K562 (cell line): ENCODE measurements at regions not wholly inside any gene's neighbourhood (a gene's known extent, or its start where the extent isn't known, plus 50 kb on each side); places are given as distances from the start of the nearest gene placed in this dataset.

Experiments
- ATAC-seq: fragments of 200-7000 bp; cut with Tn5 transposase; 3 replicates; pipeline ENCODE4 v1.9.1; 2020; ENCODE audit warnings: moderate library complexity
- BruUV-seq: library from RNA; stranded (reverse); fragments of 400-500 nt; replicated peaks from 2 replicates; lab custom pipeline; 2021; lab: Mats Ljungman, UMichigan
- CTCF ChIA-PET: fragments of 300-600 bp; formaldehyde crosslinking; extraction: SDS; loops from one replicate; lab custom pipeline; 2021; ENCODE audit warnings: low intra/inter-chr PET ratio; lab: Yijun Ruan, JAX
- POLR2A ChIA-PET: fragments of 300-600, 350-650 bp; sonication (Branson Sonifier 250); formaldehyde crosslinking; extraction: SDS; loops from one replicate; lab custom pipeline; 2021; ENCODE audit warnings: antibody characterized with exemption, inconsistent platforms; lab: Yijun Ruan, JAX
- DNase-seq, 4 experiments: peaks; one replicate each; pipeline versions ENCODE4 v3.0.0 to v3.0.0-alpha.2; 2011 to 2018; ENCODE audit warnings: low spot score in 3 of 4, mixed read lengths in 3 of 4; ENCODE audit errors: extremely low read depth in 1 of 4
- FAIRE-seq: peaks from 2 replicates; lab custom pipeline; 2011; peaks lifted over from hg19 to GRCh38; lab: Jason Lieb, UNC
- H2AFZ ChIP-seq: 2 replicates; pipeline ENCODE4 v1.6.0; 2011; ENCODE audit warnings: low read depth, low read length, control low read depth, inconsistent platforms
- H3K27ac ChIP-seq: fragments of 200-600 bp; 3 replicates; pipeline ENCODE4 v1.8.0; 2011; ENCODE audit warnings: low read depth, mild to moderate bottlenecking, control low read depth, inconsistent platforms, low read length, moderate library complexity, mixed read lengths; ENCODE audit errors: extremely low read depth
- H3K27me3 ChIP-seq, 2 experiments: fragments of 300-600 bp in 1 of 2; 2 replicates in 1 of 2; 3 replicates in 1 of 2; pipeline versions ENCODE4 v1.6.0 to v1.8.0; 2011; ENCODE audit warnings: inconsistent platforms in 2 of 2, low read length in 2 of 2, mild to moderate bottlenecking in 1 of 2, mixed read lengths in 1 of 2, moderate library complexity in 1 of 2; ENCODE audit not compliant: control insufficient read depth in 2 of 2, insufficient read depth in 2 of 2
- H3K36me3 ChIP-seq: fragments of 300-600 bp; 3 replicates; pipeline ENCODE4 v1.8.0; 2011; ENCODE audit warnings: mild to moderate bottlenecking, low read length, inconsistent platforms; ENCODE audit not compliant: control insufficient read depth, insufficient read depth
- H3K4me1 ChIP-seq, 2 experiments: fragments of 200-600 bp in 1 of 2; replicated peaks in 1 of 2; 2 replicates in 1 of 2; 3 replicates in 1 of 2; pipeline versions ENCODE4 v1.5.1 to v1.8.0; 2011; ENCODE audit warnings: inconsistent platforms in 2 of 2, low read length in 2 of 2, mild to moderate bottlenecking in 1 of 2, mixed read lengths in 1 of 2, moderate library complexity in 1 of 2; ENCODE audit not compliant: control insufficient read depth in 2 of 2, insufficient read depth in 2 of 2
- H3K4me2 ChIP-seq: 2 replicates; pipeline ENCODE4 v1.6.1; 2011; ENCODE audit warnings: low read length, control low read depth, inconsistent platforms, mixed read lengths; ENCODE audit not compliant: insufficient read depth
- H3K4me3 ChIP-seq: fragments of 200-600 bp; sonication (generic), shearing (Covaris generic); 2 replicates; pipeline ENCODE4 v1.5.1; 2016; ENCODE audit warnings: control low read depth, inconsistent platforms
- H3K79me2 ChIP-seq: fragments of 200-600 bp; 3 replicates; pipeline ENCODE4 v1.8.0; 2011; ENCODE audit warnings: low read length, inconsistent platforms; ENCODE audit not compliant: control insufficient read depth, insufficient read depth
- H3K9ac ChIP-seq, 2 experiments: 2 replicates each; pipeline versions ENCODE4 v1.6.0 to v1.6.1; 2011; ENCODE audit warnings: low read depth in 2 of 2, low read length in 2 of 2, control low read depth in 1 of 2, inconsistent platforms in 1 of 2, mild to moderate bottlenecking in 1 of 2, mixed read lengths in 1 of 2; ENCODE audit not compliant: insufficient read depth in 1 of 2
- H3K9me1 ChIP-seq: one replicate; pipeline ENCODE4 v1.6.0; 2011; ENCODE audit warnings: inconsistent platforms, mild to moderate bottlenecking, low read length, moderate library complexity; ENCODE audit not compliant: control insufficient read depth, insufficient read depth
- H3K9me3 ChIP-seq: replicated peaks from 2 replicates; pipeline ENCODE4 v1.5.1; 2011; ENCODE audit warnings: low read depth, low read length, inconsistent platforms; ENCODE audit not compliant: control insufficient read depth, insufficient read depth
- H4K20me1 ChIP-seq: replicated peaks from 2 replicates; pipeline ENCODE4 v1.6.1; 2011; ENCODE audit warnings: low read length, inconsistent platforms, mixed read lengths; ENCODE audit not compliant: control insufficient read depth, insufficient read depth
- COPS2 ChIP-seq: fragments of 450-650 bp; conservative IDR thresholded peaks from 2 replicates; pipeline ENCODE4 v1.6.1; 2016; ENCODE audit warnings: mild to moderate bottlenecking, moderate library complexity
- GATA2 ChIP-seq: sonication (generic); formaldehyde crosslinking; IDR thresholded peaks from 2 replicates; pipeline ENCODE4 v1.4.0; 2020; ENCODE audit warnings: mild to moderate bottlenecking, missing genetic modification reagents
- HDAC8 ChIP-seq: fragments of 450-650 bp; IDR thresholded peaks from 2 replicates; pipeline ENCODE4 v1.6.1; 2016; ENCODE audit warnings: mild to moderate bottlenecking, missing genetic modification characterization, moderate library complexity, missing compliant biosample characterization
- ILK ChIP-seq: fragments of 450-650 bp; IDR thresholded peaks from 2 replicates; pipeline ENCODE4 v1.6.1; 2016; ENCODE audit warnings: missing genetic modification characterization, low read depth, mild to moderate bottlenecking, missing compliant biosample characterization, moderate library complexity, borderline replicate concordance
- RBM14 ChIP-seq: fragments of 200-400 bp; formaldehyde crosslinking; IDR thresholded peaks from 2 replicates; pipeline ENCODE4 v1.6.1; 2018; ENCODE audit warnings: low read depth, mild to moderate bottlenecking, low read length, moderate library complexity, borderline replicate concordance; ENCODE audit not compliant: insufficient read depth
- SP1 ChIP-seq: sonication (generic); formaldehyde crosslinking; IDR thresholded peaks from 2 replicates; pipeline ENCODE4 v1.8.1; 2022; ENCODE audit warnings: mild to moderate bottlenecking, missing genetic modification reagents
- ZKSCAN1 ChIP-seq: fragments of 150-350 bp; IDR thresholded peaks from 2 replicates; pipeline ENCODE4 v1.6.1; 2016; ENCODE audit warnings: low read depth, low read length
- WGBS: fragments of 100-300 bp; shearing (Covaris generic); methylation state at CpG from one replicate; pipeline ENCODE4 v1.1.6; 2016; ENCODE audit warnings: low coverage, mixed read lengths; ENCODE audit not compliant: insufficient coverage; ENCODE audit errors: missing lambda C conversion rate; 5-methylcytosine and 5-hydroxymethylcytosine counted together
- in situ Hi-C: fragments of 300-500 bp; cut with MboI; formaldehyde crosslinking; loops from 4 replicates; pipeline ENCODE4 v1.15.0; 2018; ENCODE audit warnings: inconsistent platforms, mixed read lengths
- intact Hi-C: fragments of 100-400 bp; cut with micrococcal nuclease; formaldehyde crosslinking; loops from 2 replicates; pipeline ENCODE4 v1.14.2; 2022
- TF ChIP-seq, protein P1 (sequence below), 2 experiments: IDR thresholded peaks; 2 replicates each; pipeline ENCODE4 v1.6.1; 2011; ENCODE audit warnings: borderline replicate concordance in 1 of 2, control low read depth in 1 of 2, low read depth in 1 of 2, low read length in 1 of 2, mild to moderate bottlenecking in 1 of 2, mixed read lengths in 1 of 2, moderate library complexity in 1 of 2; ENCODE audit not compliant: insufficient read depth in 1 of 2, insufficient read length in 1 of 2, poor library complexity in 1 of 2, severe bottlenecking in 1 of 2; ENCODE audit errors: extremely low read depth in 1 of 2
- TF ChIP-seq, protein P2 (sequence below): fragments of 250-450 bp; sonication (Bioruptor Pico); IDR thresholded peaks from 2 replicates; pipeline ENCODE4 v1.5.0; 2020; ENCODE audit warnings: mild to moderate bottlenecking
- TF ChIP-seq, protein P3 (sequence below): fragments of 450-650 bp; formaldehyde crosslinking; IDR thresholded peaks from 2 replicates; pipeline ENCODE4 v1.4.0; 2022; ENCODE audit warnings: missing genetic modification characterization
- TF ChIP-seq, protein P4 (sequence below), 3 experiments: fragments of 200-800 bp in 1 of 3; fragments of 250-450 bp in 1 of 3; fragments of 450-650 bp in 1 of 3; sonication (Bioruptor Pico) in 1 of 3; sonication (Bioruptor generic) in 1 of 3; formaldehyde crosslinking in 1 of 3; IDR thresholded peaks; 2 replicates each; pipeline versions ENCODE4 v1.6.1 to v1.8.0; 2016 to 2022; ENCODE audit warnings: mild to moderate bottlenecking in 2 of 3, missing genetic modification characterization in 2 of 3, missing compliant biosample characterization in 1 of 3, moderate library complexity in 1 of 3
- TF ChIP-seq, protein P5 (sequence below): fragments of 200-800 bp; sonication (Bioruptor generic); IDR thresholded peaks from 2 replicates; pipeline ENCODE4 v1.6.1; 2017; ENCODE audit warnings: missing genetic modification characterization, missing compliant biosample characterization

DNA sequence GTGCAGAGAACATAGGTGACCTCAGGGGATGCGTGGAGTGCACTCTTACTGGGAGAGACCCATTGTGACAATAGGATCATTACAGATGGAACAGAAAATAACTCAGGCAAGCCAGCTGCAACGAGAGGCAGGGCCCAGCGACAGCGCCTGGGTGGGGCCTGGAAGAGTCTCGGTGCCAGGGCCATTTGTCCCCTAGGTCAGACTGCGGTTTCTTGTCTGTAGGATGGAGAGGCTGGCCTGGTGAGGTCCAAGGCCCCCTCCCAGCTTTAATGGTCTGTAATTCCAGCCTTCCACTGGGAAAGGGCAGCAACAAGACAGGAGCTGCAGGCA is 208.6 kb upstream of the APCDD1 start:
- DNase-seq = no peak
- peaks cover 46 to 51% of the 10 kb centered on the region in 2 experiments for H3K27me3 ChIP-seq
- no peaks in the 10 kb centered on the region for H3K9me1 ChIP-seq
- no peak overlapping the region for H3K27ac ChIP-seq
- no peaks in the 10 kb centered on the region for H4K20me1 ChIP-seq
- no peak overlapping the region for H2AFZ ChIP-seq
- ChIA-PET CTCF (no interaction called here), POLR2A (no interaction called here)
- H3K4me3 ChIP-seq = no peak overlapping the region
- intact Hi-C loops = loop anchor here (10.0 kb wide), 1 partner anchor 271 kb away; no protein-coding TSS in a partner anchor
- in situ Hi-C loops = no loop called here
- TF ChIP-seq, protein P1, sequence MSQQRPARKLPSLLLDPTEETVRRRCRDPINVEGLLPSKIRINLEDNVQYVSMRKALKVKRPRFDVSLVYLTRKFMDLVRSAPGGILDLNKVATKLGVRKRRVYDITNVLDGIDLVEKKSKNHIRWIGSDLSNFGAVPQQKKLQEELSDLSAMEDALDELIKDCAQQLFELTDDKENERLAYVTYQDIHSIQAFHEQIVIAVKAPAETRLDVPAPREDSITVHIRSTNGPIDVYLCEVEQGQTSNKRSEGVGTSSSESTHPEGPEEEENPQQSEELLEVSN (IDR thresholded peaks at IDR 0.05; ENCODE audit: borderline replicate concordance in 1 of 2, extremely low read depth in 1 of 2, insufficient read depth in 1 of 2, insufficient read length in 1 of 2, low read depth in 1 of 2, low read length in 1 of 2, poor library complexity in 1 of 2, severe bottlenecking in 1 of 2) = no peak
- TF ChIP-seq SP1 = no peak
- no peak for TF ChIP-seq ILK (tag)
- TF ChIP-seq, protein P2, sequence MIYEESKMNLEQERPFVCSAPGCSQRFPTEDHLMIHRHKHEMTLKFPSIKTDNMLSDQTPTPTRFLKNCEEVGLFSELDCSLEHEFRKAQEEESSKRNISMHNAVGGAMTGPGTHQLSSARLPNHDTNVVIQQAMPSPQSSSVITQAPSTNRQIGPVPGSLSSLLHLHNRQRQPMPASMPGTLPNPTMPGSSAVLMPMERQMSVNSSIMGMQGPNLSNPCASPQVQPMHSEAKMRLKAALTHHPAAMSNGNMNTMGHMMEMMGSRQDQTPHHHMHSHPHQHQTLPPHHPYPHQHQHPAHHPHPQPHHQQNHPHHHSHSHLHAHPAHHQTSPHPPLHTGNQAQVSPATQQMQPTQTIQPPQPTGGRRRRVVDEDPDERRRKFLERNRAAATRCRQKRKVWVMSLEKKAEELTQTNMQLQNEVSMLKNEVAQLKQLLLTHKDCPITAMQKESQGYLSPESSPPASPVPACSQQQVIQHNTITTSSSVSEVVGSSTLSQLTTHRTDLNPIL (CRISPR knock-in tag) = no peak
- TF ChIP-seq RBM14 = no peak
- TF ChIP-seq, protein P3, sequence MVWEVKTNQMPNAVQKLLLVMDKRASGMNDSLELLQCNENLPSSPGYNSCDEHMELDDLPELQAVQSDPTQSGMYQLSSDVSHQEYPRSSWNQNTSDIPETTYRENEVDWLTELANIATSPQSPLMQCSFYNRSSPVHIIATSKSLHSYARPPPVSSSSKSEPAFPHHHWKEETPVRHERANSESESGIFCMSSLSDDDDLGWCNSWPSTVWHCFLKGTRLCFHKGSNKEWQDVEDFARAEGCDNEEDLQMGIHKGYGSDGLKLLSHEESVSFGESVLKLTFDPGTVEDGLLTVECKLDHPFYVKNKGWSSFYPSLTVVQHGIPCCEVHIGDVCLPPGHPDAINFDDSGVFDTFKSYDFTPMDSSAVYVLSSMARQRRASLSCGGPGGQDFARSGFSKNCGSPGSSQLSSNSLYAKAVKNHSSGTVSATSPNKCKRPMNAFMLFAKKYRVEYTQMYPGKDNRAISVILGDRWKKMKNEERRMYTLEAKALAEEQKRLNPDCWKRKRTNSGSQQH (CRISPR knock-in tag) = no peak
- no peak for TF ChIP-seq COPS2
- TF ChIP-seq HDAC8 (tag) = no peak
- TF ChIP-seq, protein P4, sequence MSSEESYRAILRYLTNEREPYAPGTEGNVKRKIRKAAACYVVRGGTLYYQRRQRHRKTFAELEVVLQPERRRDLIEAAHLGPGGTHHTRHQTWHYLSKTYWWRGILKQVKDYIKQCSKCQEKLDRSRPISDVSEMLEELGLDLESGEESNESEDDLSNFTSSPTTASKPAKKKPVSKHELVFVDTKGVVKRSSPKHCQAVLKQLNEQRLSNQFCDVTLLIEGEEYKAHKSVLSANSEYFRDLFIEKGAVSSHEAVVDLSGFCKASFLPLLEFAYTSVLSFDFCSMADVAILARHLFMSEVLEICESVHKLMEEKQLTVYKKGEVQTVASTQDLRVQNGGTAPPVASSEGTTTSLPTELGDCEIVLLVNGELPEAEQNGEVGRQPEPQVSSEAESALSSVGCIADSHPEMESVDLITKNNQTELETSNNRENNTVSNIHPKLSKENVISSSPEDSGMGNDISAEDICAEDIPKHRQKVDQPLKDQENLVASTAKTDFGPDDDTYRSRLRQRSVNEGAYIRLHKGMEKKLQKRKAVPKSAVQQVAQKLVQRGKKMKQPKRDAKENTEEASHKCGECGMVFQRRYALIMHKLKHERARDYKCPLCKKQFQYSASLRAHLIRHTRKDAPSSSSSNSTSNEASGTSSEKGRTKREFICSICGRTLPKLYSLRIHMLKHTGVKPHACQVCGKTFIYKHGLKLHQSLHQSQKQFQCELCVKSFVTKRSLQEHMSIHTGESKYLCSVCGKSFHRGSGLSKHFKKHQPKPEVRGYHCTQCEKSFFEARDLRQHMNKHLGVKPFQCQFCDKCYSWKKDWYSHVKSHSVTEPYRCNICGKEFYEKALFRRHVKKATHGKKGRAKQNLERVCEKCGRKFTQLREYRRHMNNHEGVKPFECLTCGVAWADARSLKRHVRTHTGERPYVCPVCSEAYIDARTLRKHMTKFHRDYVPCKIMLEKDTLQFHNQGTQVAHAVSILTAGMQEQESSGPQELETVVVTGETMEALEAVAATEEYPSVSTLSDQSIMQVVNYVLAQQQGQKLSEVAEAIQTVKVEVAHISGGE (CRISPR knock-in tag; IDR thresholded peaks at IDR 0.05) = no peak
- no peak for TF ChIP-seq GATA2 (CRISPR knock-in tag)
- TF ChIP-seq, protein P5, sequence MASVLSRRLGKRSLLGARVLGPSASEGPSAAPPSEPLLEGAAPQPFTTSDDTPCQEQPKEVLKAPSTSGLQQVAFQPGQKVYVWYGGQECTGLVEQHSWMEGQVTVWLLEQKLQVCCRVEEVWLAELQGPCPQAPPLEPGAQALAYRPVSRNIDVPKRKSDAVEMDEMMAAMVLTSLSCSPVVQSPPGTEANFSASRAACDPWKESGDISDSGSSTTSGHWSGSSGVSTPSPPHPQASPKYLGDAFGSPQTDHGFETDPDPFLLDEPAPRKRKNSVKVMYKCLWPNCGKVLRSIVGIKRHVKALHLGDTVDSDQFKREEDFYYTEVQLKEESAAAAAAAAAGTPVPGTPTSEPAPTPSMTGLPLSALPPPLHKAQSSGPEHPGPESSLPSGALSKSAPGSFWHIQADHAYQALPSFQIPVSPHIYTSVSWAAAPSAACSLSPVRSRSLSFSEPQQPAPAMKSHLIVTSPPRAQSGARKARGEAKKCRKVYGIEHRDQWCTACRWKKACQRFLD (CRISPR knock-in tag) = no peak
- no peak for TF ChIP-seq ZKSCAN1
- no peaks in the 10 kb centered on the region for H3K36me3 ChIP-seq
- no TSS peak for BruUV-seq
- no peaks in the 10 kb centered on the region for H3K79me2 ChIP-seq
- H3K4me2 ChIP-seq = no peak overlapping the region
- no peak for ATAC-seq
- WGBS = 0% methylated on average over 6 of the region's 6 CpGs
- H3K9ac ChIP-seq = no peak overlapping the region
- H3K4me1 ChIP-seq = no peaks in the 10 kb centered on the region
- H3K9me3 ChIP-seq = no peaks in the 10 kb centered on the region
- no peak for FAIRE-seq
